ENCODE measurements at regions not wholly inside any gene's neighbourhood (a gene's known extent, or its start where the extent isn't known, plus 50 kb on each side); places are given as distances from the start of the nearest gene placed in this dataset.

DNA sequence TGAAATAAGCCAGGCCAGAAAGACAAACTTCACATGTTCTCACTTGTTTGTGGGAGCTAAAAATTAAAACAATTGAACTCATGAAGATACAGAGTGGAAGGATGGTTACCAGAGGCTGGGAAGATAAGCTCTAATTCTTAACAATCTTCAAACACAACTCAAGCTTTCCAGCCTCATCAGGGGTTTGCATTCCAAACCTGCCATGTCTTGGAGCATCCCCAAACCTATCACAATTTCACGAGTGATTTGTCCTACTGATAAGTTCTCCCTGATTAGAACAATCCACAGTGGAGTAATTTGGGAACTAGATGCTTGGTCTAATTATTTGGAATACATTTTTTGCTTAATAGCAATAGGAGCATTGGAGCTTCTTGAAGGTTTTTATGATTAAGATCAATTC, 418.5 kb upstream of the PKN2 start:
- H3K4me3 ChIP-seq, result no peak overlapping the region
- no peak for DNase-seq (ENCODE audit: low spot score in 2 of 2)
- H3K27ac ChIP-seq, result no peak overlapping the region
- no peaks in the 10 kb centered on the region for H3K36me3 ChIP-seq
- TF ChIP-seq EP300 (IDR thresholded peaks at IDR 0.05) (no peak), POLR2AphosphoS5 (IDR thresholded peaks at IDR 0.05) (no peak), CTCF (IDR thresholded peaks at IDR 0.05) (no peak), POLR2A (IDR thresholded peaks at IDR 0.05) (no peak)
- 19% methylated on average over 1 of the region's 1 CpG for WGBS
- H3K4me1 ChIP-seq, result no peaks in the 10 kb centered on the region
- no peaks in the 10 kb centered on the region for H3K27me3 ChIP-seq
- H3K9me3 ChIP-seq, result no peaks in the 10 kb centered on the region

DNA sequence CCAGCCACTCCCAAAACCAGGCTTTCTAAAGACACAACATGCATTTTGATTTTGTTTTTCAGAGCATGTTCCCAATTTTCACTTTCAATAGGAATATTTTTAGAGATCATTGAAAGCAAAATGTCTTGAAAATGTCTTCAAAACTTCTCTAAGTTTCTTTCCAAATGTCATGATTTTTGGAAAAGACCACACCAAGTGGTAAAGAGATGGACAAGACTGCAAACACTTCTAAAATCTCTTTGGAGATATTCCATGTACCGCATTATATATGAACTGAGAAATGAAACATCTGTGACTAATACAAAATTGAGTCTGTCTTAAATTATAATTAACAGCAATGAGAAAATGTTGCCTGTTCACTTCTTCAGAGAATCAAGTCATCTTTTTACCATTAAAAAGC, 418.0 kb upstream of the PKN2 start:
- no peaks in the 10 kb centered on the region for H3K9me3 ChIP-seq
- no peak for TF ChIP-seq POLR2A (IDR thresholded peaks at IDR 0.05)
- TF ChIP-seq POLR2AphosphoS5 (IDR thresholded peaks at IDR 0.05), result no peak
- no peak for TF ChIP-seq CTCF (IDR thresholded peaks at IDR 0.05)
- no peak for TF ChIP-seq EP300 (IDR thresholded peaks at IDR 0.05)
- DNase-seq (ENCODE audit: low spot score in 2 of 2), result no peak
- WGBS, result 59% methylated on average over 1 of the region's 1 CpG
- H3K27ac ChIP-seq, result no peak overlapping the region
- no peaks in the 10 kb centered on the region for H3K36me3 ChIP-seq
- H3K27me3 ChIP-seq, result no peaks in the 10 kb centered on the region
- H3K4me1 ChIP-seq, result no peaks in the 10 kb centered on the region
- no peak overlapping the region for H3K4me3 ChIP-seq

- TF ChIP-seq CTCF (IDR thresholded peaks at IDR 0.05) (no peak), POLR2AphosphoS5 (IDR thresholded peaks at IDR 0.05) (no peak), POLR2A (IDR thresholded peaks at IDR 0.05) (no peak), EP300 (IDR thresholded peaks at IDR 0.05) (no peak)
- DNase-seq (ENCODE audit: low spot score in 2 of 2), result no peak
- no peaks in the 10 kb centered on the region for H3K27me3 ChIP-seq
- WGBS, result 93% methylated on average over 5 of the region's 5 CpGs
- no peaks in the 10 kb centered on the region for H3K9me3 ChIP-seq
- no peaks in the 10 kb centered on the region for H3K4me1 ChIP-seq
- H3K4me3 ChIP-seq, result no peak overlapping the region
- H3K27ac ChIP-seq, result no peak overlapping the region
- no peaks in the 10 kb centered on the region for H3K36me3 ChIP-seq
Observed at GRCh38 chr1:88272216-88272615, 411.9 kb upstream of the PKN2 start.

DNA sequence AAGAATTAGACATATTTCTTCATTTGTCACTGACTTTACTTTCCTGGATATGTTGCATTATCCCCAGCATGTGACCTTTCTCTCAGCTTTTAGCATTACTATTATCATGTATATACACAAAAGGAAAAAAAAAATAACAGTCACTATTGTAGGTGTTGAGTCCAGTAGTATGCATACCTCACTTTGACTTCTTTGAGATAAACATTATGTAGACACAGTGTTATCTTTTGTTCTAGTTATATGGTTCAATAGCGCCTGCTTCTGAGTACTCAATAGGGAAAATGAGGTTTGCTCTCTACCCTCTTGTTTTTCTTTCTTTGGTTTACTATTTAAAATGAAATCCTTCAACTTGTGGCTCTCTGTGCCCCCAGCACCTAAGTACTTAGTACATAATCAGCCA, 409.6 kb upstream of the PKN2 start:
- Histone ChIP-seq H3K4me3 (no peak overlapping the region), H3K27ac (no peak overlapping the region), H3K27me3 (no peaks in the 10 kb centered on the region), H3K36me3 (no peaks in the 10 kb centered on the region), H3K9me3 (peaks cover 3% of the 10 kb centered on the region), H3K4me1 (no peaks in the 10 kb centered on the region)
- TF ChIP-seq POLR2A (IDR thresholded peaks at IDR 0.05) (no peak), EP300 (IDR thresholded peaks at IDR 0.05) (no peak), CTCF (IDR thresholded peaks at IDR 0.05) (no peak), POLR2AphosphoS5 (IDR thresholded peaks at IDR 0.05) (no peak)
- no peak for DNase-seq (ENCODE audit: low spot score in 2 of 2)
- 95% methylated on average over 1 of the region's 1 CpG for WGBS

- TF ChIP-seq POLR2A (IDR thresholded peaks at IDR 0.05), result no peak
- TF ChIP-seq EP300 (IDR thresholded peaks at IDR 0.05), result no peak
- TF ChIP-seq CTCF (IDR thresholded peaks at IDR 0.05), result no peak
- TF ChIP-seq POLR2AphosphoS5 (IDR thresholded peaks at IDR 0.05), result no peak
- Histone ChIP-seq H3K4me3 (no peak overlapping the region), H3K36me3 (no peaks in the 10 kb centered on the region)
Observed at GRCh38 chr1:88275259-88275862, 408.7 kb upstream of the PKN2 start.

More at GRCh38 chr1:88275259-88275862, 408.7 kb upstream of the PKN2 start:
- DNase-seq (ENCODE audit: low spot score in 2 of 2), result no peak
- no peak overlapping the region for H3K27ac ChIP-seq
- H3K9me3 ChIP-seq, result peaks cover 3% of the 10 kb centered on the region
- no peaks in the 10 kb centered on the region for H3K4me1 ChIP-seq
- WGBS, result 58% methylated on average over 3 of the region's 3 CpGs
- no peaks in the 10 kb centered on the region for H3K27me3 ChIP-seq

Data from suprapubic skin (tissue), 4 donors.